Skeletal muscle cell (primary cell): ENCODE measurements at regions not wholly inside any gene's neighbourhood (a gene's known extent, or its start where the extent isn't known, plus 50 kb on each side); places are given as distances from the start of the nearest gene placed in this dataset.

Experiments
- DNase-seq: peaks from one replicate; pipeline ENCODE4 v3.0.0-alpha.2; 2010; ENCODE audit warnings: low read depth
- H3K4me3 ChIP-seq: 2 replicates; pipeline ENCODE4 v1.5.1; 2011; ENCODE audit warnings: low read depth, mild to moderate bottlenecking, control low read depth, low read length, moderate library complexity

- no peak for DNase-seq
- H3K4me3 ChIP-seq = no peak overlapping the region
Observed at GRCh38 chr20:40768105-40768504, 79.1 kb upstream of the MAFB start.

GRCh38 chr20:40769677-40770285 lies 80.7 kb upstream of the MAFB start:
- no peak overlapping the region for H3K4me3 ChIP-seq
- no peak for DNase-seq

GRCh38 chr20:40770564-40771307 lies 81.7 kb upstream of the MAFB start:
- DNase-seq = no peak
- no peak overlapping the region for H3K4me3 ChIP-seq

GRCh38 chr20:40771308-40771610 lies 82.2 kb upstream of the MAFB start:
- H3K4me3 ChIP-seq = no peak overlapping the region
- no peak for DNase-seq

- no peak overlapping the region for H3K4me3 ChIP-seq
- no peak for DNase-seq
Observed at GRCh38 chr20:40771848-40772511, 82.9 kb upstream of the MAFB start.

- DNase-seq = no peak
- H3K4me3 ChIP-seq = no peak overlapping the region
Observed at GRCh38 chr20:40773376-40773775, 84.3 kb upstream of the MAFB start.

GRCh38 chr20:40774252-40774651 lies 85.2 kb upstream of the MAFB start:
- H3K4me3 ChIP-seq = no peak overlapping the region
- DNase-seq = no peak

GRCh38 chr20:40775561-40776146 lies 86.6 kb upstream of the MAFB start:
- no peak overlapping the region for H3K4me3 ChIP-seq
- no peak for DNase-seq

- DNase-seq = no peak
- no peak overlapping the region for H3K4me3 ChIP-seq
Observed at GRCh38 chr20:40776466-40777457, 87.7 kb upstream of the MAFB start.

GRCh38 chr20:40777653-40778052 lies 88.6 kb upstream of the MAFB start:
- no peak overlapping the region for H3K4me3 ChIP-seq
- DNase-seq = no peak

GRCh38 chr20:40778894-40779496 lies 90.0 kb upstream of the MAFB start:
- H3K4me3 ChIP-seq = no peak overlapping the region
- DNase-seq = no peak

GRCh38 chr20:40781327-40782042 lies 92.4 kb upstream of the MAFB start:
- DNase-seq = no peak

GRCh38 chr20:40782043-40782368 lies 93.0 kb upstream of the MAFB start:
- no peak for DNase-seq
- no peak overlapping the region for H3K4me3 ChIP-seq

More at GRCh38 chr20:40781327-40782042, 92.4 kb upstream of the MAFB start:
- no peak overlapping the region for H3K4me3 ChIP-seq

- H3K4me3 ChIP-seq = no peak overlapping the region
- no peak for DNase-seq
Observed at GRCh38 chr20:40785346-40785745, 96.3 kb upstream of the MAFB start.

- no peak overlapping the region for H3K4me3 ChIP-seq
- DNase-seq = no peak
Observed at GRCh38 chr20:40786336-40786735, 97.3 kb upstream of the MAFB start.

- no peak for DNase-seq
- H3K4me3 ChIP-seq = no peak overlapping the region
Observed at GRCh38 chr20:40787941-40788340, 98.9 kb upstream of the MAFB start.

GRCh38 chr20:40797425-40797824 lies 108.4 kb upstream of the MAFB start:
- no peak for DNase-seq
- no peak overlapping the region for H3K4me3 ChIP-seq

GRCh38 chr20:40798066-40798465 lies 109.0 kb upstream of the MAFB start:
- no peak for DNase-seq
- H3K4me3 ChIP-seq = no peak overlapping the region

- no peak for DNase-seq
Observed at GRCh38 chr20:40802886-40803285, 113.8 kb upstream of the MAFB start.

More at GRCh38 chr20:40802886-40803285, 113.8 kb upstream of the MAFB start:
- H3K4me3 ChIP-seq = no peak overlapping the region
